22Rv1 (cell line): ENCODE measurements at regions not wholly inside any gene's neighbourhood (a gene's known extent, or its start where the extent isn't known, plus 50 kb on each side); places are given as distances from the start of the nearest gene placed in this dataset.

Source experiments
- H3K27ac ChIP-seq: fragments of 450-650 bp; 2 replicates; pipeline ENCODE4 v1.5.1; 2017
- ZFX ChIP-seq: fragments of 450-650 bp; IDR thresholded peaks from 2 replicates; pipeline ENCODE4 v1.6.1; 2017; ENCODE audit warnings: antibody characterized with exemption, borderline replicate concordance
- TF ChIP-seq, protein P1 (sequence below): fragments of 450-650 bp; IDR thresholded peaks from 2 replicates; pipeline ENCODE4 v1.5.1; 2017; ENCODE audit warnings: mild to moderate bottlenecking

DNA sequence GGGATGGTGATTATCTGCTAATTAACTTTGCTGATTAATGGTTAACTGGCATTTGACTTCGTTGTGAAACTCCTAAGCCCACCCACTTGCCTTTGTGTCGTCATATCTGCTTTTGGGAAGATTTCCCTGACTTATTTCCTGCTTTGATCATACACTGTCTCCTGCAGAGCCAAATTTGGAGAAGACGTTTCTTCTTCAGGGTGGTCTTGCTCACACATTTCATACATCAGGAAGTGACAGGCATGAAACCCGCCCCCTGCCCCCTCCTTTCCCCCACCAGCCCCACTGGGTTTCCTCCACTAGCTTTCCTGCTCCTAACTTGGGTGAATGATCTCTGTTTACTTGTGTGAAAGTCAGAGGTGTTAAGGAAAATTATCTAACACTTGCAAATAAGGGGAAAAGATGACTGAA lies 300.1 kb downstream of the TSN start:
- TF ChIP-seq ZFX = no peak
- TF ChIP-seq, protein P1, sequence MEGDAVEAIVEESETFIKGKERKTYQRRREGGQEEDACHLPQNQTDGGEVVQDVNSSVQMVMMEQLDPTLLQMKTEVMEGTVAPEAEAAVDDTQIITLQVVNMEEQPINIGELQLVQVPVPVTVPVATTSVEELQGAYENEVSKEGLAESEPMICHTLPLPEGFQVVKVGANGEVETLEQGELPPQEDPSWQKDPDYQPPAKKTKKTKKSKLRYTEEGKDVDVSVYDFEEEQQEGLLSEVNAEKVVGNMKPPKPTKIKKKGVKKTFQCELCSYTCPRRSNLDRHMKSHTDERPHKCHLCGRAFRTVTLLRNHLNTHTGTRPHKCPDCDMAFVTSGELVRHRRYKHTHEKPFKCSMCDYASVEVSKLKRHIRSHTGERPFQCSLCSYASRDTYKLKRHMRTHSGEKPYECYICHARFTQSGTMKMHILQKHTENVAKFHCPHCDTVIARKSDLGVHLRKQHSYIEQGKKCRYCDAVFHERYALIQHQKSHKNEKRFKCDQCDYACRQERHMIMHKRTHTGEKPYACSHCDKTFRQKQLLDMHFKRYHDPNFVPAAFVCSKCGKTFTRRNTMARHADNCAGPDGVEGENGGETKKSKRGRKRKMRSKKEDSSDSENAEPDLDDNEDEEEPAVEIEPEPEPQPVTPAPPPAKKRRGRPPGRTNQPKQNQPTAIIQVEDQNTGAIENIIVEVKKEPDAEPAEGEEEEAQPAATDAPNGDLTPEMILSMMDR = no peak
- no peak overlapping the region for H3K27ac ChIP-seq

DNA sequence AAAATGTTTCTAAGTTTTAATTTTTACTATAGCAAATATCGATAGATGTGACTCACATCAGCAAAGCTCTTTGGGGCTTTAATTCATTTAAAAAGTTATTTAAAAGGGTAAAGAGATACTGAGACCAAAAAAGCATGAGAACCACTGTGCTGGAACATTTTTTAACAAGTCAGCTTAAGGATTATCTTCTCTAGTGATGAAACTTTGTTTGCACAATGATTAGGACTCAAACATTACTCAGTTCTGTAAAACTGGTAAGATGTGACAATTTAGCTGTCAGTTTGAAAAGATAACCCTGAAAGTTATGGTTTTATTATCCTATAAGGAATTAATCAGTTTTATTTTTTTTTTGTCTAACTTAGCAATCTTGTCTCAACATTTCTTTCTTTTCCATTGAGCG lies 301.4 kb downstream of the TSN start:
- H3K27ac ChIP-seq = no peak overlapping the region

DNA sequence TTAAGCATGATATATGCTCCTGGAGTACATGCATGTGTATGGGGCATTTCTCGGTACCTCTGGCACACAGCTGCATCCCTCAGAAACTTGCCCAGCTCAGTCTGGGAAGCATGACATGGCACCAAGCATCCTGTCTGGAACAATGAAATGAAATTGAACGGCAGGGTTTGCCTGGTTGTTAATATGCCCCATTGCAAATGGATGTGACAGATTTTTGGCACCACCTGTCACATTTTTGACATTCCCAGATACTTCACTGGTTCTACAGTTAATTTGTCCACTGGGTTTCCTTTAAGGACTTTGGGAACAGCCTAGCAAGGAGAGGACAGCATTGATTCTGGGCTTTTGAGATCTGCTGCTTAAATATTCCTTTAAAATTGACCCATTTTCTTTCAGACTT lies 305.8 kb downstream of the TSN start:
- TF ChIP-seq ZFX = no peak
- TF ChIP-seq, protein P1 = no peak
- no peak overlapping the region for H3K27ac ChIP-seq

More for the DNA sequence above, 301.4 kb downstream of the TSN start:
- TF ChIP-seq, protein P1 = no peak
- TF ChIP-seq ZFX = no peak

DNA sequence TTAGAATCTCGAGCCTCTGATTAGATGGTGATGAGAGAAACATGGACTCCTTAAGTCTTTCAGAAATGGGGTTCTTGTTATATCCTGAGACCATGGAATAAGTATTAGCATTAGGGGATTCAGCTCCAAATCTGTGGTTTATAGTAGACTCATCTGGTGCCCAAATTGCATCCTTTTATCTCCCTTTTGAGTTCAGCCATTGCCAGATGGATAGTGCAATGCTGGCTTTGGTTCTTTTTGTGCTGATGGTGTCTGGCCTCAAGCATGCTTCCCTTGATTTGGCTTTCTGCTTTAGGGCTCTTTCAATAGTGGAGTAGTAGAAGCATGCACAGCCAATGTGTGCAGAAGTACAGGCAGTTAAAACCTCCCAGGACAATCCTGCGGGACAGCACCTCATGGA lies 306.4 kb downstream of the TSN start:
- TF ChIP-seq, protein P1 = no peak
- no peak for TF ChIP-seq ZFX
- H3K27ac ChIP-seq = no peak overlapping the region

DNA sequence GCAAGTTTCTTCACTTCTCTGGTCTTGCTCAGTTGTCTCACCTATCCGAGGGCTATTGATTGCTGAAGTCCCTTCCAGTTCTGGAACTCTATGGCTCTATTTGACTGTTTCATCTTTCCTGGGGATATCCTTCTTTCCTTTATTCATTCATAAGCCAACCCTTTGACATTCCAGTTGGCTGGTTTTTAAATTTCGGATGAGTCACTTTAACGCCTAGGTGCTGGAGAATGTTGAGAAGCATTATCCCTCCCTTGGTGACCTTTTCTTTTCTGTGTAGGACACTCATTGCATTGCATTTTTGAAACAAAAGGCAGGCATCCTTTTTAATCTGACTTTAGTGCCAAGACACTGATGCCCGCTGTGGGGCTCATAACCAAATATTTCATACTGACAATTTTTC lies 307.1 kb downstream of the TSN start:
- no peak overlapping the region for H3K27ac ChIP-seq
- TF ChIP-seq, protein P1 = no peak
- no peak for TF ChIP-seq ZFX

DNA sequence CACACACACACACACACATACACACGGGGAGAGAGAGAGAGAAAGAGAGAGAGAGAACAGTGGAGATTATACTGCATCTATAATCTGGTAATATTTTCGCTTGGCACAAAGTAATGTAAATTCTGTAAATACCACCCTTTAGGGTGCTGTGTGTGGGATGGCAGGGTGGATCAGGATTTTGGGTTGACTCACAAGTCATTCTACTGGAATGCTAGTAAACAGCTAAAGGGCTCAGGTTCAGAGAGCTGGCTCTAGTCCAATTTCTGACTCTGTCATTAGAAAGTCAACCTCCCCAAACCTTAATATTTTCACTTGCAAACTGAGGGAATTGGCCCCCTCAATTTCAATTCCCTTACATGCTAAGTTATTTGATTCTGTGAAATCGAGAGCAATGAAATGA lies 308.3 kb downstream of the TSN start:
- TF ChIP-seq, protein P1 = no peak
- TF ChIP-seq ZFX = no peak
- H3K27ac ChIP-seq = no peak overlapping the region

DNA sequence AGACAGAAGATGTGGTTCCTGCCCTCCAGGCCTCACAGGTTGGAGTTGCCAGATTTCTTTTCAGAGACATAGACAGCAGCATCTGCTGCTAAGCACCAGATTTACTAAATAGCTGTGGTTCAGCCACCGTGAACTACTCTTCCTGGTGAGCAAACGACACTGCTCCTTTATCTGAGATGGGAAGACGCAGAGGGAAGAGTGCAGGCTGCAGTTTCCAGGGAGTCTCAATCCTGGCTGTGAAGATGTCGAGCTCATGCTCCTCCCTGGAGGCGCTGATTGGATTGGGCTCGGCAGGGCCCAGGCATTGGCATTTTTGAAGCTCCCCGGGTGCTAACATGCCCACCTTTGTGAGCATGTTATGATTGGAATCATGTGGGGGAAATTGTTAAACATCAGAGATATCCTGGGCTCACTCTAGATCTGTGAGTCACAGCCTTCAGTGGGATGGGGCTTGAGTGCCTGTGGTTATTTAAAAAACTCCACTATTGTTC lies 314.8 kb downstream of the TSN start:
- TF ChIP-seq ZFX = no peak
- H3K27ac ChIP-seq = no peak overlapping the region

DNA sequence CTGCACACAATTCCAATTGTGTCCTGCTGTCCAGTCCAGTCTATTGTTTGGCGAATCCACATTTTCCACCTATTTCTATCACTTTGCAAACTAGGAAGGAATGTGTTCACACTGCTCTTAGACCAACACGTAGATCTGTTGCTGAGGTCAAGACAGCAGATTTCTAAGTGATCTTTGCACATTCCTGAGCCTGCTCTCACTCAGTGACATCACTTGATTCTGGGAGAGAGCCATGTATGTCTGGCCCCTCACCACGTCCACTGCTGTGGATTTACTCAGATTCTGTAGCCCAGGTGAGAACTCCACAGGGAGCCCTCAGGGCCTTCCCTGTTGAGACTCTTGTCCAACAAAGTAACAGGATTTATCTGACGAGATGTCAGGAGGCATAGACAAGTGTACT lies 317.2 kb downstream of the TSN start:
- H3K27ac ChIP-seq = no peak overlapping the region
- TF ChIP-seq, protein P1 = no peak
- TF ChIP-seq ZFX = no peak
